GM19328 (cell line): ENCODE measurements at regions not wholly inside any gene's neighbourhood (a gene's known extent, or its start where the extent isn't known, plus 50 kb on each side); places are given as distances from the start of the nearest gene placed in this dataset.

Experiments
- ATAC-seq: cut with Tn5 transposase; IDR thresholded peaks from one replicate; pipeline ENCODE4 v1.9.1; 2021; ENCODE audit warnings: mild to moderate bottlenecking, moderate library complexity; ENCODE audit not compliant: unreplicated experiment

DNA sequence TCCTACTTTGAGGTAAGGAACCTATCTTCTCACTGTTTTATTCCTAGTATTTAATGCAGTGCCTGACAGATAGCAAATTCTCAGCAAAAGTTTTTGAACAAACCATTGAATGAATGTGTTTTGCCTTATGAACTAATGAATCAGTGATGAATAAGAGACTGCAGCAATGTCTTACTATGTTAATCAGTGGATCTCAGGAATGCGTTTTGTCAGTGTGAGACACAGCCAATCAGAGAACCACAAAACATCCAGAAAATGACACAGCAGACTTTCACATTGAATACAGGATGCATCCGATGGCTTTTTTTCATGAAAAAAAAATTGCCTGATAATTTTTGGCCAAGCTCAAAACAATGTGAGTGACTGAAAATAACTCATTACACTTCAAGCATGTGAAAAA lies 270.5 kb downstream of the BMP2 start:
- no peak for ATAC-seq

DNA sequence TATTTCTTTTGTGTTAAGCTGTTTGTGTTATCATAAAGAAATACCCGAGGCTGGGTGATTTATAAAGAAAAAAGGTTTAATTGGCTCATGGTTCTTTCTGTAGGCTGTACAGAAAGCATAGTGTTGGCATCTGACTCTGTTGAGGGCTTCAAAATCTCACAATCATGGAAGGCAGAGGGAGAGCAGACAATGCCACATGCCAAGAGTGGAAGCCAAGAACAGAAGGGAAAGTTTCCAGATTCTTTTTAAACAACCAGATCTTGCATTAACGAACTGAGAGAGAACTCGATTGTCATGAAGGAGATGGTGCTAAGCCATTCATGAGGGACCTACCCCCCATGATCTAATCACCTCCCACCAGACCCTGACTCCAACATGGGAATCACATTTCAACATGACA lies 290.1 kb downstream of the BMP2 start:
- no peak for ATAC-seq

DNA sequence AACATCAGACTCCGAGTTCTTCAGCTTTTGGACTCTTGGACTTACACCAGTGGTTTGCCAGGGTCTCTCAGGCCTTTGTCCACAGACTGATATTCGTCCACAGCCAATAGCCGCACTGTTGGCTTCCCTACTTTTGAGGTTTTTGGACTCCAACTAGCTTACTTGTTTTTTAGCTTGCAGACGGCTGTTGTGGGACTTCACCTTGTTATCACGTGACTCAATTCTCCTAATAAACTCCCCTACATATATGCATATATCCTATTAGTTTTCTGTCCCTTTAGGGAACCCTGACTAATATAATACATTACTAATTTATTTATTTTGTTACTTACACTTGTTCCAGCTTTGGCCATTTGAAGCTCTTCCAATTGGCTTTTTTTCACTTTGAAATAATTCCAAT lies 311.3 kb downstream of the BMP2 start:
- ATAC-seq: no peak

DNA sequence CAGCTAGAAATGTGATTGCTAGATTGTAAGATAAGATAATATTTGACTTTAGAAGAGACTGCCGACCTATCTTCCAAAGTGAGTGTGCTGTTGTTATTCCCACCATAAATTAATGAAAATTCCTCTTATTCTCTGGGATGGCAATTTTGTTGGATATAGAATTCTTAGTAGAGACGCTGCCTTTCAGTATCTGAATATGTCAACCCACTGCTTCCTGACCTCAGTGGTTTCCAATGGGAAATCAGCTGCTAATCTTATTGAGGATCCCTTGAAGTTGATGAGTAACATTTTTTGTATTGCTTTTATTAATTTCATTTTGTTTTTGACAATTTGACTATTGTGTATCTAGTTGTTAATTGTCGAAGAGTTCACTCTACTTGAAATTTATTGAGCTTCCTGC lies 313.0 kb downstream of the BMP2 start:
- no peak for ATAC-seq

DNA sequence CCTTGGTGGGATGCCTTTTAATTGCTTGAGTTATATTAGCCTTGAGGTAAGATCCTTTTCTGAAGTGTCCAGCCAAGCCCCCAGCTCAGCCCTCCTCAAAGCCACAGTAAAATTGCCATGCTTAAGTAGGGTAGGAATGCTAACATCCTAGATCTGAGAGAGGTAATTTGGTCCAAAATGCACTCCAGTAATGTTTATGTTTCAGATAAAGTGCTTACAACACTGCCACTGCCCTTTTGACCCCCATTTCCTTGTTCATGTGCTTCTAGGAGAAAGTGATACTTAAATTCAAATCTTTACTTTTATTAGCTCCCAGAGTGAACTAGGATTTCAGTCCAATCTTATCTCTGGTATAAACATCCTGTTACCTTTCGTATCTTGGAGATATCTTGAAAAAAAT lies 318.0 kb downstream of the BMP2 start:
- no peak for ATAC-seq

DNA sequence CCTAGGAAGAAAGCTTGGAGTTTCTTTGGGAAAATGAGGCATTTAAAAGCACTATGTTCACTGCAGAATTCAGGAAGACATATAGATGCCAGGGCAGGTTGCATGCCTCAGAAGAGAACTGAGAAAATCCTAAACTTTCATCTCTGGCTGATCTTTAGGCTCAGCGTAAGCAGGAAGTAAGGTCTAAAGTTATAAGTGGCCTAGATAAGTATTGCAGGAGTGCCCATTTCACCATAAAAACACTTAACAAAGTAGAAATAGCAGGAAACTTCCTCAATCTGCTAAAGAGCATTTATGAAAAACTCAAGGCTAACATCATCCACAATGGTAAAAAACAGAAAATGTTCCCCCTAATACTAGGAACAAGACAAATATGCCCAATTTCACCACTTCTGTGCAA lies 320.3 kb downstream of the BMP2 start:
- no peak for ATAC-seq

DNA sequence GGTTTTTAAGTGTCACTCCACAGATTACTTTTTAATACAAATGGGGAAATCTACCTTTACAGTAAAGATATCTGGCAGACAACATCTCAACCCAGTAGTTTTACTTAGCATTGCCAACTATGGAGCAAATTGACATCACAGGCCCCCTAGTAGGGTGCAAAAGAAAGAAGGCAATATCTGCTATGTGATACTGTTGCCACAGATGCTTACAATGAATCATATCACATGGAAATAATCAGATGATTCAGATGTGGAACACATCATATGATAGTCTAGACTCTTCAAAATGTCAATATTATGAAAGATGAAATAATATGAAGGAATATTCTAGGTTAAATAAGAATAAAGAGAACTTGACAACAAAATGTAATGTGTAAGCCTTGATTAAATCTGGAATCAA lies 322.5 kb downstream of the BMP2 start:
- ATAC-seq: no peak

DNA sequence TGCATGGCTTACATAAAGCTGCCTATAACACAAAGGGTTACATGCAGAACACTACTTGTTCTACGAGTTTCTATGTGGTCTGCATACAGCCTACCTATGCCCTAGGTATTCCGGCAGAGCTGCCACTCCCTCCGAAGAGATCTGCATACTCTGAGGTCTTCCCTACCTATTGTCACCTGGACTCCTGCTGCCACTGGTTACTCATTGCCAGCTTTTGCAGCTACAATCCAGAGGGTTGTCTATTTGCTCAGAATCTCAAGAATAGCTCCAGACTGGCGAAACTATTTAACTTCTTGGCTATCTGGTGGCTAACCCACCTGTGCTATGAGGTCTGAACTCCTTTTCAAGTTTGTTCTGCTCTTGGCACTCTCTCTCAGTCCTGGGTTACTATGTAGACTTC lies 323.3 kb downstream of the BMP2 start:
- no peak for ATAC-seq

DNA sequence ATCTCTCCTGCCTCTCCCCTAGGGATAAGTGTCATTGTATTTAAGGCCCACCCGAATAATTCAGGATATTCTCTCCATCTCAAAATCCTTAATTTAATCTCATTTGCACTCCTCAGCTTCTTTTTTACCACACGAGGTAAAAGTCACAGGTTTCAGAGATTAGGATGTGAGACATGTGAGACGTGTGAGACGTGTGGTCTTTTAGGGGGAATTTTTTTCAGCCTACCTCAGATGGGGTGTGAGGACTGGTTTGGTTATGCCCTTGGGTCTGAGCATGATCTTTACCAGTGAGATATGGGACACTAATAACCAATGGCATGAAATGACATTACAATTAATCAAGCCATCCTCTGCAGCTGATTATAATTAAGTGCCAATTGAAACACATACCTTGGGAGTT lies 324.2 kb downstream of the BMP2 start:
- no peak for ATAC-seq

DNA sequence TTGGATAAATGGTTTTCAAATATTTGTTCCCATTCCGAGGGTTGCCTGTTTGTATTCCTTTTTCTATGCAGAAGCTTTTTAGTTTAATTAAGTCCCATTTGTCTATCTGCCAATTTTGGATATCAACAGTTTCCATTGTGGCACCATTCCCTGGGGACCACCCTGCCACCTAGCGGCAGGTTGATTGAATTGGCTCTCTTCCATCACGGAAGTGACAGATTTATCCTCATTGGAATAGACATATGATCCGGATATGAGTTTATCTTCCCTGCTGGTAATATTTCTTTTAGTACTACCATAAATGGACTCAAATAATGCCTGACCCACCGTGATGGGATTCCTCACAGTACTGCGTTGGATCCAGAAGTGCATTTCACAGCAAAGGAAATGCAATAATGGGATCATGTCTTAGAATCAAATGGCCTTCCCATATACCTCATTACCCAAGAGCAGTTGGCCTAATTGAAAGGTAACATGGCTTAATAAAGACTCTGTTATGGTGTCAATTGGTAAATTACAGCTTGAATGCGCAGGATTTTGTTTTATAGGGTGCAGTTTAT lies 327.0 kb downstream of the BMP2 start:
- no peak for ATAC-seq

DNA sequence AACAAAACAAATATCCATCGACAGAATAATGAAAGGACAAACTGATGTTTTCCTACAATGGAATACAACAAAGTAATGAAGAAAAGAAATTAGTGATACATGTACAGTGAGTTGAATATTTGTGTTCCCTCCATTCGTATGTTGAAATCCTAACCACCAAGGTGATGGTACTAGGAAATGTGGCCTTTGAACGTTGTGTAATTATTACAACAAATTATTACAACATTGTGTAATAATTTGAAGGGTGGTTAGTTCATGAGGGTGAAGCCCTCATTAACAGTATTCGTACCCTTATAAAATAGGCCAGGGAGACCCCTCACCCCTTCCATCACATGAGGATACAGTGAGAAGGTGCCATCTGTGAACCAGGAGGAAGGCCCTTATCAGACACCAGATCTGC lies 339.4 kb downstream of the BMP2 start:
- ATAC-seq: no peak

DNA sequence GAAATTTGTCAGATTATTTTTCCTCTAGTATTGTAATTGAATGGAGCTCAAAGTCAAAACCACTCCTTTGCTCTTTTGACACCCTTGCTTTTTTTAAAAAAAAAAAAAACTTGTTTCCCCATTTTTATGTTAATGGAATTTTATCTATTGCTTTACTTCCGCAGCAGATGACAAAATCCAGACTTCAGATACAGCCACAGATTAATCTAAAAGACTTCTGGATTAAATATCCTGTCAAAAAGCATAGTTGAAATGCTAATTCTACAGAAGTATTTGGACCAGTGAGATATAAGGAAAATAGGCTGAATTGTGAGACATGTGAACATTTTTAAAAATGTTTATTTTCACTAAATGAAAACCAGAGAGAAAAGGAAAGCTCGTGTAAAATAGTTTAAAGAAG lies 341.4 kb downstream of the BMP2 start:
- no peak for ATAC-seq

DNA sequence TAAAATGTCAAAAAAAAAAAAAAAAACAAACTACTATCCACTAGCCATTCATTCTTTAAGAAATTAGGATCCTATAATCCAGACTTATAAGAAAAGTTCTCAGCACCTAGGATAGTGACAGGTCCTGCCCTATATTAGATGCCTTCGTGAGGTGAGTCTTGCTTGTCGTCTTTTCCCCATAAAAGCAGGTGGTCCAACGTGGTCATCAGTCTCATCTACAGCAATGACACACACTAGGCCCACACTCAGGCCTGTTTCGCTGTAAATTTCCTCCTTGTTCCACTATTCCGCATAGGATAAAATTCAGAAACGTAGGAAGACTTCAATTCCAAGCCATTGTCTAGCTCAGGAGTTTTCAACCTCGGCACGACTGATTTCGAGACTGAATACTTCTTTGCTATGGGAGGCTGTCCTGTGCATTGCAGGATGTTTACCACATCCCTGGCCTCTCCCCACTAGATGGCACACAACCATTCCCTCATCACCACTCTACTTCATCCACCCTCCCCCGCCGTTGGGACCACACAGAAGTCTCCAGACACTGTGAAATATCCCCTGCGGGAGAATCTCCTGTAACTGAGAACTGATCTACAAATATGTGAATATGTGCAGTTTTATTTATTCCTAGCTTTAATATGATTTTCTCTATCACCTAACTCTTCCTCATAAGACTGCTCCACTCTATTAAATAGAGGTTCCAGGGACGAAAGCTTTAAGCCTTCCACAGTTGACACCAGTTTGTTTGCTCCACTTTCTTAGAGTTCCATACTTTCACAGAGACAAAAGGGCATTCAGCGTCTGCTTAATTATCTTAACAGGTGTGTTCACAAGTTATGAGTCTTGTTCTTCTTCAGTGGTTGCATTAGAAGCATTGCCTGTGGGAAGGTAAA lies 346.3 kb downstream of the BMP2 start:
- no peak for ATAC-seq

DNA sequence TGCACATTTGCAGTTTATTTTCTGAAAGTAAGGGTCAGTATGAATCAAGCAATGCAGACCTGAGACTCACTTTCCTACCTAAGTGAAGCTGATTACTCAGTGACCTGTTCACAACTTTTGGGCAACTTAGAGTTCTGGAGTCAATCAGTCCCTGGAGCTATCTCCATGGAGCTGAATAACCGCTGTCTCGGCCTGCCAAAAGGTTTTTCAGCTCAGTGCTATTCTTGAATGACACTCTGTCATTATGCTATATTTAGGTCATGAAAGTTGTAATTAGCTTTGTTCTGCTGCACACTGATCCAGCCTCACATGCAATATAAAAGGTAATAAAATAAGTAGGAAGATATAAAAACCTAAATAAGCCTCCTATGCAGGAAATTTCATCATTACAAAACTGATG lies 356.0 kb downstream of the BMP2 start:
- no peak for ATAC-seq

DNA sequence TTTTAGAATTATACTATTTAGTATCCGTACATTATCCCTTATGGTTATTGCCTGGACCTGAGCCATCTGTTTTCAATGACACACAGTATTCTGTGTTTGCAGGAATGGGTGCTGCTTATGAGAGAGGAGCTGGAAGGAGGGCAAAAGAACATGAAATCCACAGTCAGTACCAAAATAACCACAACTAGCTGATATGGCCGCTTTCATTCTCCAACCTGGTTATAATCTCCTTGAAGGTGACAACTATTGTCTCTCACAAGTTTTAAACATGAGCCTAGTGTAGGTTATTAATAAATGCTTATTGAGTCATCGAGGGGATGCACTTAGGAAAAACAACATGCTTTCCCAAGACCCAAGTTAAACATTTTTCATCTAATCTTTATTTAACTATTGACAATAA lies 356.6 kb downstream of the BMP2 start:
- no peak for ATAC-seq

DNA sequence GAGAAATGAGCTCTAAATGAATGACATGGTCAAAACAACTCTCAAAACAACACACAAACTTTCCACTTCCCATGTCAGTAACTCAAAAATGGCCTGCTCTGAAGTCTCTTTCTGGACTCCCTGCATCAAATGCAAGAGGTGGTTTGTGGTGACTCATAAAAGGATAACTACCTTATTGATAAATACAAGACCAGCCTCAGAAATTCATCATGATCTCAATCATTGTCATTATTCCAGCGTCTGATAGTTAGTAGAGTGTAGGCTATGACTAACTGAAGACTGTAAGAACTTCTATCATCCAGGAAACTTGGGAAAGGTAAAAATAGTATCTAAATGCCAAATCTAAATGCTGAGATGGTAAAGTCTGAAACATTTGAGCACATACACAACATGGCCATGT lies 369.4 kb downstream of the BMP2 start:
- ATAC-seq: no peak

DNA sequence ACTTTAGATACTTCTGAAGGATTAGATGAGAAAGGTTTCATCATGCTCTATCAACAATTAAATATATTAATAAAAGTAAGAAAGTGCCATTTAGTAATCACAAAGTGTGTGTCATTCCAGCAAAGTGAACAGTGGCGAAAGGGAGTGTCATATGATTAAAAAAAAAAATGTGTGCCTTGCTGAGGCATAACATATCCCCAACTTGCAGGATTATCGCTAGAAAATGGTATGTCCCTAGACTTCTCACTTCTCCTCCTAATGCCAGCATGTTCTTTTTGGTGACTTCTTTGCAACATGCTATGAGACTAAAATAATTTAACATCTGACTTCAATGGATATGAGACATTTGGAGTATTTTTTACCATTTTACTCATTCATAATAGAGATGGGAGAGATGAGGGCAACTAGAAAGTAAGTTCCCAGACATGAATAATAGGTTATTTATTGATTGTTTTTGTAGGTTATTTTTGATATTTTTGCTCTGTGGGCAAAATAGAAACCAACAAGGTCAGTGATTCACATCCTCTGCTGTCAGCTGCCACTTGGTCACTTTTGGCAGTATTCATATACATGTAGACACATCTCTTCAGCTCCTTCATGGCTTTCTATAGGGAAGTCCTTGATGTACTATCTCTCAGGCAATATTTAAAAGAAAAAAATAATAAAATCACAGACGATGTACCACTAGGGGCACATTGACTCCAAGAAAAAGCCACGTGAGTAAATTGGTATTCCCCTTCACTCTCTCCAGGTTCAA lies 370.1 kb downstream of the BMP2 start:
- ATAC-seq: no peak

DNA sequence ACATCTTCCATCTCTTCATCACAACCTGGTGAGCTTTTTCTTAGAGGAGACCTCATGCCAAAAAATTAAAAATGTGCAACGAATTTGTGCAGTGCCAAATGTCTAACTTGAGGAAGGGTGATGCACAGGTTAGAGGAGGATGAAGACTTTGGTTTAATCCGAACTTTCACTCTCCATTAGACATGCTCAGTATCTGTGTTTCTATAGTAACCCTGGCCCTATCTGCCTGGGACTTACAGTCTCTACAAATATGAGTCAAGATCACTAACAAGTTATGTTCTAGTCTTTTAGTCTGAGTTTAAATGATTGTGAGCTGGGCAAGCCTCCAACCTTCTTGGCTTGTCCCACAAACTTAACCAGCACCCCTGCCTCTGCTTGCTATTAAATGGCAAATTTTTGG lies 377.0 kb downstream of the BMP2 start:
- ATAC-seq: no peak

DNA sequence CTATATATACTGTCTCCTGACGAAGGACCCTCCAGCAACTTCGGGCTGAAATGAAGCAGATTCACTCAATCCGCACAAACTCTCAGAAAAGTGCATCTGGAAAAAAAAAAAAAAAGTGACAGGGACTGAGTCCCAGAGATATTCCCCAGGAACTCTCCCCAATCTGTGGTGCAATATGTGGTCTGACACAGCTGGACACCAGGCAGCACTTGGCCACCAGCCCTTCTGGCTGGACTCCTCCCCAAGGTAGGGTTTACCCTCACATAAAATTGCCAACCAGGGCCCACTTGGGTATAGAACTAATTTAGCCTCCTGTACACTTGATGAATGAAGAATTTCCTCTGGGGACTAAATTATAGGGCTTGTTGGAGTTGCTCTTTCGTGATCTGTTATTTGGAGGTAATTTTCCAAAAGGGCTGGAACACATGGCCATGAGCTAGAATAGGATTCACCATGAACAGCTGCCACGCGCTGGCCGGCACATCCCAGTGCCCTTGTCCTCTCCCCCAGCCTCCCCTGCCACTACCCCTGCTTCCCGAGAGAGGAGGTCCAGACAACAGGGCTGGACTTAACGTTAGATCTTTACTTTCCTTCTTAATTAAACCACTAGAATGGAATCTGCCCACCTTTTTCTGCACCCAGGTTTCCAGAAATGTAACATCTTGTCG lies 379.2 kb downstream of the BMP2 start:
- no peak for ATAC-seq

DNA sequence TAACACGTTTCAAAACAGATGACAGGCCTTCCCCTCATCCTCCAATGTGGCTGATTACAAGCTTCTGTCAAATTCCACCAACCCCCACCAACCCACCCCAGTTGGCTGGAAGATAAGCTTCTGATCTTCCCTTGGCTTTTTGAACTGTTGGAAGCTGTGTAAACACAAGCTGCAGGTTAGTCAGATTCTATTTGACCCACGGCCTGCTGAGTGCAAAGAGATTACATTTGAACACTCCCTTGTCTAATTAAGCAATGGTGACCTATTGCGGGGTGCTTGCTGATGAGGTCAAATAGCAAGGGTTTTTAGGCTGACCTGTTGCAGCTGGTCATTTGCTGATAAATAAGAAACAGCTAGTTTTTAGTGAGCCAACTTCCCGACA lies 379.7 kb downstream of the BMP2 start:
- ATAC-seq: no peak

DNA sequence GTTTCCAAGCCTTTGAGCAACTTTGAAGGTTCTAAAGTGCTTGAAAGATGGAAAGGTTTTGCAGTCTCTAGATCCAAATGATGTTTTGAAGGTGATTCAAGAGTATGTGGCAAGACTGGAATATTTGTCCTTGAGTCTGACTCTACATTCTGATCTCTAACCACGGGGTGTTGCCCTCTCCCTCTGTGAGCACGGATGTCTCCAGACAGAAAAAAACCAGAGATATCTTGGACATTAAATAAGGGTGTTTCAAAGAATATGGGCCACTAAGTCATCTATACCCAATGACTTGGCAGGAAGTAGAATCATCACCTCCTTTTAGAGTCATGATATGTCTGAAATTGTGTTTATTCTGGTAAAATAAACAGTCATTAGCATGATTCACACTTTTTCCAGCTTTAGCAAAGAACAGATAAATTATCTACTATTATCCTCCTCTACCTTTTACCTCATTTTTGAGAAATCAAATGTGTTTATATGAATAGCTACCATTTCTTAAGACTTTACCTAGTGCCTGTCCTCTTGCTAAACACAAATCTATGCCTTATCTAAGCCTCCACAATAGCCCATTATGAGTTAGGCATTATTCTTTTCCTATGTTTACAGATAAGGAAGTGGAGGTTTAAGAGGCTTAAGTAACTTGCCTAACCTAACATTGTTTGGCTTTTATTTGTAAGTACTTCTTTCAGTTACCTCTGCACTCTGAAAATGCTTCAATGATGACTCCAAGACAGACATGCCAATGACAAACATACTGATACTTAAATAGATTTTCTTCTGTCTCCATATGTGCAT lies 384.4 kb downstream of the BMP2 start:
- no peak for ATAC-seq
